LHCN-M2 (cell line): ENCODE measurements at regions not wholly inside any gene's neighbourhood (a gene's known extent, or its start where the extent isn't known, plus 50 kb on each side); places are given as distances from the start of the nearest gene placed in this dataset.

ENCODE experiments used
- DNase-seq: peaks from one replicate; pipeline ENCODE4 v3.0.0-alpha.2; 2012; ENCODE audit warnings: low read depth

- DNase-seq = peak; percentile 20
Observed at GRCh38 chr14:84375235-84375634, 1154.7 kb upstream of the FLRT2 start.

GRCh38 chr14:84390010-84390409, 1139.9 kb upstream of the FLRT2 start:
- DNase-seq = no peak

GRCh38 chr14:84397631-84398030, 1132.3 kb upstream of the FLRT2 start:
- no peak for DNase-seq

- DNase-seq = no peak
Observed at GRCh38 chr14:84399296-84399910, 1130.5 kb upstream of the FLRT2 start.

- DNase-seq = no peak
Observed at GRCh38 chr14:84401631-84402030, 1128.3 kb upstream of the FLRT2 start.

- DNase-seq = no peak
Observed at GRCh38 chr14:84403585-84403984, 1126.4 kb upstream of the FLRT2 start.

- DNase-seq = no peak
Observed at GRCh38 chr14:84404246-84404645, 1125.7 kb upstream of the FLRT2 start.

GRCh38 chr14:84409435-84409834, 1120.5 kb upstream of the FLRT2 start:
- peak; percentile 14 for DNase-seq

- no peak for DNase-seq
Observed at GRCh38 chr14:84410344-84410743, 1119.6 kb upstream of the FLRT2 start.

- no peak for DNase-seq
Observed at GRCh38 chr14:84420221-84420620, 1109.7 kb upstream of the FLRT2 start.

- no peak for DNase-seq
Observed at GRCh38 chr14:84421621-84422020, 1108.3 kb upstream of the FLRT2 start.

GRCh38 chr14:84425968-84426367, 1104.0 kb upstream of the FLRT2 start:
- no peak for DNase-seq

GRCh38 chr14:84432676-84433075, 1097.3 kb upstream of the FLRT2 start:
- no peak for DNase-seq

GRCh38 chr14:84433961-84434360, 1096.0 kb upstream of the FLRT2 start:
- no peak for DNase-seq

GRCh38 chr14:84435820-84436324, 1094.1 kb upstream of the FLRT2 start:
- no peak for DNase-seq

- no peak for DNase-seq
Observed at GRCh38 chr14:84436528-84436927, 1093.4 kb upstream of the FLRT2 start.

- DNase-seq = no peak
Observed at GRCh38 chr14:84442521-84442920, 1087.4 kb upstream of the FLRT2 start.

- DNase-seq = no peak
Observed at GRCh38 chr14:84445486-84445885, 1084.5 kb upstream of the FLRT2 start.

GRCh38 chr14:84446250-84446649, 1083.7 kb upstream of the FLRT2 start:
- no peak for DNase-seq

GRCh38 chr14:84453307-84453950, 1076.5 kb upstream of the FLRT2 start:
- DNase-seq = peak; percentile 35

GRCh38 chr14:84454114-84454513, 1075.8 kb upstream of the FLRT2 start:
- DNase-seq = no peak

GRCh38 chr14:84456946-84457345, 1073.0 kb upstream of the FLRT2 start:
- DNase-seq = no peak

GRCh38 chr14:84458881-84459280, 1071.1 kb upstream of the FLRT2 start:
- DNase-seq = no peak
